ENCODE measurements at regions not wholly inside any gene's neighbourhood (a gene's known extent, or its start where the extent isn't known, plus 50 kb on each side); places are given as distances from the start of the nearest gene placed in this dataset.

GRCh38 chr2:7119132-7119835, 202.1 kb downstream of the RNF144A start:
- Histone ChIP-seq H2BK20ac (ENCODE audit: low read depth, low read length, poor library complexity, severe bottlenecking) (no peak overlapping the region), H3K27ac (ENCODE audit: insufficient read length, low read depth, low read length) (no peak overlapping the region), H4K8ac (replicated peaks; ENCODE audit: insufficient read length, low read depth, low read length) (no peak overlapping the region), H2BK12ac (ENCODE audit: insufficient read length, low read depth, low read length) (no peak overlapping the region), H3K4ac (ENCODE audit: low read depth, low read length) (no peak overlapping the region), H3K23me2 (ENCODE audit: insufficient read length, low read depth, low read length, poor library complexity, severe bottlenecking) (no peaks in the 10 kb centered on the region), H3K79me2 (ENCODE audit: insufficient read depth, low read length) (no peaks in the 10 kb centered on the region), H3K23ac (ENCODE audit: insufficient read length, low read depth, low read length) (no peak overlapping the region), H2BK15ac (ENCODE audit: low read depth, low read length) (no peak overlapping the region), H3K9ac (ENCODE audit: extremely low read depth, insufficient read length, low read length) (no peak overlapping the region), H2AK5ac (ENCODE audit: insufficient read length, low read length) (no peak overlapping the region), H2BK120ac (ENCODE audit: low read depth, low read length, poor library complexity, severe bottlenecking) (no peak overlapping the region), H3K4me1 (ENCODE audit: insufficient read depth, low read length) (no peaks in the 10 kb centered on the region), H3T11ph (ENCODE audit: low read length) (no peak overlapping the region), H4K5ac (ENCODE audit: insufficient read length, low read depth, low read length) (no peak overlapping the region), H2BK5ac (ENCODE audit: insufficient read length, low read length) (no peak overlapping the region), H4K20me1 (ENCODE audit: control insufficient read depth, insufficient read depth, insufficient read length) (no peaks in the 10 kb centered on the region), H3K9me3 (ENCODE audit: control insufficient read depth, low read depth, low read length) (no peaks in the 10 kb centered on the region), H3K27me3 (ENCODE audit: insufficient read depth, low read length) (no peaks in the 10 kb centered on the region), H3K79me1 (ENCODE audit: insufficient read depth, low read depth, low read length, poor library complexity, severe bottlenecking) (no peaks in the 10 kb centered on the region), H4K91ac (ENCODE audit: insufficient read length, low read depth, low read length) (no peak overlapping the region), H3K4me2 (ENCODE audit: insufficient read depth, insufficient read length, low read length) (no peak overlapping the region), H3K18ac (ENCODE audit: insufficient read length, low read depth, low read length) (no peak overlapping the region), H3K56ac (ENCODE audit: insufficient read length, low read depth, low read length) (no peak overlapping the region), H2AFZ (ENCODE audit: low read length) (no peak overlapping the region), H3K14ac (ENCODE audit: insufficient read depth, low read length) (no peak overlapping the region)
- WGBS (ENCODE audit: extremely low coverage, insufficient read length, low lambda C conversion rate) = no CpG with 5 or more reads among the region's 8 CpGs
- Mint-ChIP-seq H3K4me1 (peaks cover 3 to 6% of the 10 kb centered on the region in 2 experiments; a peak in 3 of 4 replicates), H3K36me3 (ENCODE audit: insufficient read depth in 1 of 3, low read depth in 3 of 3) (peaks cover 0 to 2% (median 0%) of the 10 kb centered on the region in 3 experiments; a peak in 1 of 7 replicates), H3K27ac (no peak overlapping the region), H3K9me3 (peaks cover 0 to 3% of the 10 kb centered on the region in 2 experiments; a peak in 1 of 5 replicates), H3K4me3 (no peak overlapping the region), H3K27me3 (ENCODE audit: low read depth) (no peaks in the 10 kb centered on the region; the same call in 1 of the 2 replicates)
- TF ChIP-seq CTCF (conservative IDR thresholded peaks at IDR 0.05) = peak; percentile 85
- no peak for DNase-seq

All from H9 (cell line).